Thyroid gland (tissue), 4 donors: ENCODE measurements at regions not wholly inside any gene's neighbourhood (a gene's known extent, or its start where the extent isn't known, plus 50 kb on each side); places are given as distances from the start of the nearest gene placed in this dataset.
"Not testable (repeated sequence)": the region's sequence is repeated elsewhere in the genome, so short reads cannot be mapped to it uniquely, and the experiment has no call there.

Source experiments
- DNase-seq, 2 donors: peaks; one replicate each; pipeline ENCODE4 v3.0.0-alpha.2; 2019
- H3K27ac ChIP-seq, 3 donors: fragments of 200-600 bp; sonication (generic); 1 replicate in 2 of 3; 2 replicates in 1 of 3; pipeline ENCODE4 v1.5.1; 2016 to 2019; ENCODE audit warnings: mild to moderate bottlenecking in 1 of 3, moderate library complexity in 1 of 3
- H3K27me3 ChIP-seq: fragments of 200-600 bp; sonication (generic); one replicate; pipeline ENCODE4 v1.5.1; 2019
- H3K36me3 ChIP-seq, 2 donors: fragments of 200-600 bp; sonication (generic); one replicate each; pipeline ENCODE4 v1.5.1; 2016 to 2019
- H3K4me1 ChIP-seq, 2 donors: fragments of 200-600 bp; sonication (generic); one replicate each; pipeline ENCODE4 v1.5.1; 2017 to 2019
- H3K4me3 ChIP-seq, 3 donors: fragments of 200-600 bp; sonication (generic); replicated peaks in 1 of 3; 1 replicate in 2 of 3; 2 replicates in 1 of 3; pipeline ENCODE4 v1.5.1; 2016; ENCODE audit warnings: mild to moderate bottlenecking in 1 of 3
- H3K9me3 ChIP-seq: fragments of 200-600 bp; sonication (generic); one replicate; pipeline ENCODE4 v1.5.1; 2017
- POLR2A ChIP-seq, 2 donors: fragments of 450-650 bp; IDR thresholded peaks; one replicate each; pipeline ENCODE4 v1.6.1; 2017; ENCODE audit warnings: antibody characterized with exemption in 2 of 2, mild to moderate bottlenecking in 2 of 2, moderate library complexity in 1 of 2
- WGBS, 2 donors: methylation state at CpG; one replicate each; pipeline ENCODE4 v1.1.5; 2017; 5-methylcytosine and 5-hydroxymethylcytosine counted together
- intact Hi-C: fragments of 100-400 bp; cut with DNase I; formaldehyde crosslinking; loops from one replicate; pipeline ENCODE4 v1.15.1; 2023
- TF ChIP-seq, protein P1 (sequence below), 6 experiments: fragments of 200-600 bp in 3 of 6; fragments of 450-650 bp in 3 of 6; sonication (generic) in 3 of 6; IDR thresholded peaks; one replicate each; pipeline ENCODE4 v1.5.1; 2016 to 2019; ENCODE audit warnings: antibody characterized with exemption in 6 of 6, mild to moderate bottlenecking in 2 of 6, inconsistent platforms in 1 of 6, moderate library complexity in 1 of 6

DNA sequence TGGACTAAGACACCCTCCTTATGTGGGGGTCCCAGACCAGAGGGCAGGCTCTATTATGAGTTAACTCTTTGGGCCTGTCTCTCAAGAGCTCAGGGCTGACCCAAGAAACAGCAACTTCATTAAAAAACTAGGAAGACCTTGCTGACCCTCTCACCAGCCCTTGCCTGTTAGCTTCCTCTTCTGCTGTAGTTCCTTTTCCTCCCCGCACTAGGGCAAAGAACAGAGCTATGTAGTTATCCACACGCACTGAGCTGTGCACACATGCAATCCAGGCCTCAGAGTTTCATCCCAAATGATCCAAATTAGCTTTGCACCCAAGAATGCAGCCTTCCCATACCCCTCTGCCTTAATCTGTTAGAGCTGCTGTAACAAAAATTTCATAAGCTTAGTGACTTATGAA lies 539.6 kb upstream of the CADM1 start:
- intact Hi-C loops, result no loop called here
- Histone ChIP-seq H3K27me3 (no peaks in the 10 kb centered on the region), H3K27ac (no peak overlapping the region), H3K4me3 (no peak overlapping the region), H3K9me3 (no peaks in the 10 kb centered on the region), H3K4me1 (no peaks in the 10 kb centered on the region), H3K36me3 (no peaks in the 10 kb centered on the region)
- 71 to 85% methylated on average over 2 of the region's 2 CpGs for WGBS, 2 donors
- DNase-seq, result no peak
- TF ChIP-seq, protein P1, sequence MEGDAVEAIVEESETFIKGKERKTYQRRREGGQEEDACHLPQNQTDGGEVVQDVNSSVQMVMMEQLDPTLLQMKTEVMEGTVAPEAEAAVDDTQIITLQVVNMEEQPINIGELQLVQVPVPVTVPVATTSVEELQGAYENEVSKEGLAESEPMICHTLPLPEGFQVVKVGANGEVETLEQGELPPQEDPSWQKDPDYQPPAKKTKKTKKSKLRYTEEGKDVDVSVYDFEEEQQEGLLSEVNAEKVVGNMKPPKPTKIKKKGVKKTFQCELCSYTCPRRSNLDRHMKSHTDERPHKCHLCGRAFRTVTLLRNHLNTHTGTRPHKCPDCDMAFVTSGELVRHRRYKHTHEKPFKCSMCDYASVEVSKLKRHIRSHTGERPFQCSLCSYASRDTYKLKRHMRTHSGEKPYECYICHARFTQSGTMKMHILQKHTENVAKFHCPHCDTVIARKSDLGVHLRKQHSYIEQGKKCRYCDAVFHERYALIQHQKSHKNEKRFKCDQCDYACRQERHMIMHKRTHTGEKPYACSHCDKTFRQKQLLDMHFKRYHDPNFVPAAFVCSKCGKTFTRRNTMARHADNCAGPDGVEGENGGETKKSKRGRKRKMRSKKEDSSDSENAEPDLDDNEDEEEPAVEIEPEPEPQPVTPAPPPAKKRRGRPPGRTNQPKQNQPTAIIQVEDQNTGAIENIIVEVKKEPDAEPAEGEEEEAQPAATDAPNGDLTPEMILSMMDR (IDR thresholded peaks at IDR 0.05), result no peak
- TF ChIP-seq POLR2A (IDR thresholded peaks at IDR 0.05), result no peak

DNA sequence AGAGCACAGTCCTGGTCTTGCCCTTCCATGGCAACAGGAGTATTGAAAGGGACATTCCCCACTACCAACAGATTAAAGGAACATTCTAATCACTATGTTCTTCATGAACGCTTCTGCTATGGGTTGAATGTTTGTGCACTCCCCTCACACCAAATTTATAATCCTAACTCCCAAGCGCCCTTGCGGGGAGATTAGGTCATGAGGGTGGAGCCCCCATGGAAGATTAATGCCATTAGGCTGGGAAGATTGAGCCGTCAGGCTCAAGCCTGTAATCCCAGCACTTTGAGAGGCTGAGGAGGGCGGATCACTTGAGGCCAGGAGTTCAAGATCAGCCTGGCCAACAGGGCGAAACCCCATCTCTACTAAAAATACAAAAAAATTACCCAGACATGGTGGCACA lies 538.8 kb upstream of the CADM1 start:
- DNase-seq, H3K27ac ChIP-seq, H3K9me3 ChIP-seq, H3K27me3 ChIP-seq, H3K4me1 ChIP-seq, intact Hi-C loops, H3K36me3 ChIP-seq, H3K4me3 ChIP-seq: not testable (repeated sequence)
- WGBS, 2 donors, result 91% methylated on average over 6 of the region's 6 CpGs

DNA sequence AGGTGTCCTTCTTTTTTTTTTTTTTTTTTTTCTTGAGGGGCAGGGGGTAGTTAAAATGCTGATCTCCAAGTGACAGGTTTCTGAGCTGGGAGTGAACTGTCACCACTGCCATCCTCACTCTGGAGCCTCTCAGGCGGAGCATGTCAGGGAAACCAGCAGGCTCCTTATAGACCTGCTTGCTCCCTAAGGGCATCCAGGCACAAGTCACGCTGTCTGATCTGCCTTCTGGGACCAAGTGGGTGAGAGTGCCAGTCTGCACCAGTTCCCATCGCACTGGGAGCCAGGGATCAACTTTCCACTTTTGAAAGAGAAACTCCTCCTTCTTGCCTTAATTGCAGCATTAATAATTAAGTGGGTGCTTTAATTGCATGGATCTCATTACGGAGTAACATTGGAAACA lies 537.9 kb upstream of the CADM1 start:
- no peak for DNase-seq
- WGBS, 2 donors, result 79 to 85% methylated on average over 4 of the region's 4 CpGs
- H3K36me3 ChIP-seq, result no peaks in the 10 kb centered on the region
- no peaks in the 10 kb centered on the region for H3K9me3 ChIP-seq
- H3K27ac ChIP-seq, result no peak overlapping the region
- TF ChIP-seq POLR2A (IDR thresholded peaks at IDR 0.05), result no peak
- TF ChIP-seq, protein P1 (IDR thresholded peaks at IDR 0.05), result no peak
- H3K4me3 ChIP-seq, result no peak overlapping the region
- H3K27me3 ChIP-seq, result no peaks in the 10 kb centered on the region
- no peaks in the 10 kb centered on the region for H3K4me1 ChIP-seq
- intact Hi-C loops, result no loop called here

DNA sequence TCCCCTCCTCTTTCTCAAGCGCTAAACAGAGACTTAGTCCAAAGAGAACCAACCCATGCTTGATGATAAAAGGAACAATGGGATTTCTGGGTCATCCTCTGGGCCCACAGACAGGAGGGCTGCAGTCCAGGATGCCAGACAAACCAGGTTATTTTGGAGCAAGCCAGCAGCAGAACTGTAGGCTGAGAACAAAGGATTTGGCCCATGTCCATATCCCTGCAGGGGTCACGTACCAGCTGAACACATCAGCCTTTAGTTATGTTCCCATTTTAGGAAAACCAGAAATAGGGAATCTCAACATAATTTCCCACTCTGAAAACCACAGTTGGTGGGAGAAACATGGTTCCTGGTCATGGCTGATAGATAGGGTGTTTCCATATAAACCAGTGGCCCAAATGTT lies 533.6 kb upstream of the CADM1 start:
- 69 to 71% methylated on average over 2 of the region's 2 CpGs for WGBS, 2 donors
- intact Hi-C loops, result no loop called here
- Histone ChIP-seq H3K4me1 (no peaks in the 10 kb centered on the region), H3K36me3 (no peaks in the 10 kb centered on the region), H3K9me3 (no peaks in the 10 kb centered on the region), H3K27me3 (no peaks in the 10 kb centered on the region), H3K4me3 (no peak overlapping the region), H3K27ac (no peak overlapping the region)
- DNase-seq, result no peak
- TF ChIP-seq, protein P1 (IDR thresholded peaks at IDR 0.05), result no peak
- no peak for TF ChIP-seq POLR2A (IDR thresholded peaks at IDR 0.05)

DNA sequence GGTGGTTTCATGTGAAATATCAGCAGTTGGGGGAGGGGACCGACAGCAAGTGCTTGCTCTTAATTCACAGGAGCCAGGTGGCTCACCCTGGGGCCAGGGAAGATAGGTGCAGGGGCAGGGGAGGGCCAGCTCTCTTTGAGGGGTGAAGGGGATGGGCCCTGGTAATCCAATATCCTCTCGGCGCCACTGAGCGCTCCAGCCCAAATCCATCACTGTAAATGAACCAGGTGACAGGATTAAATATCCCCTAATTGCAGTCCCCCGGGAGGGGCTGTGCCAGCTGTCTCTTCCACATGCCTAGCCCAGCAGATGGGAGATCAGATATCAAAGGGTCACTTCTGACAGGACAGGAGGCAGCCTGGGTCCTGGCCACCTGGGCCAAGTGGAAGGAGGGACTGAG lies 531.8 kb upstream of the CADM1 start:
- WGBS, 2 donors, result 69 to 78% methylated on average over 5 of the region's 5 CpGs
- TF ChIP-seq, protein P1 (IDR thresholded peaks at IDR 0.05), result no peak
- TF ChIP-seq POLR2A (IDR thresholded peaks at IDR 0.05), result no peak

DNA sequence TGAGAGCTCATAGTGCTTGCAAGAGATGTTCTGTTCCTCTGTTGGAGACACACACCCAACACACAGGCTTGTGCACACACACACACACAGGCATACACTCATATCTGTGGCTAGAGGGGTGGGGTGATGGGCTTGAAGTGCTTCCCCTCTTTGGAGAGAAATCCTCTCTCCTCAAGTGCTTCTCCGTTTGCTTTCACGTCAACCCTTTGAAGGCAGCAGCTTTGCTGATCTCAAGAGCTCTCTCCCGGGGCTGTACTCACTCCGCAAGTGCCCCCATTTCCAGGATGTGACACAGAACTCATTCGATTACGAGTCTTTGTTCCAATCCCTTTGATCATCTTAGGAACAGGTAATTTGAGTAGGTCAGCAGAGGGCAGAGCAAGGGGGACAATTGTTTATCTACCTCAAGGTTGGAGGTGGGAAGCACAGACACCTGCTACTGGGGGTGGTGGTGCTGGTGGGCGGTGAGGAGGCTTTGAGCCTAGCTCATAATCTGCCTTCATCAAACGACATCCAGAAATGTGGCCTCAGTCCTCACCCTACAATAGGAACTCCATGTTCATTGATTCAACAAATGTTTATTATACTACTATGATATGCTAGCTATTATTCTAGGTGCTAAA lies 529.8 kb upstream of the CADM1 start:
- Histone ChIP-seq H3K27ac (no peak overlapping the region), H3K27me3 (no peaks in the 10 kb centered on the region), H3K4me1 (no peaks in the 10 kb centered on the region), H3K9me3 (no peaks in the 10 kb centered on the region), H3K4me3 (no peak overlapping the region), H3K36me3 (no peaks in the 10 kb centered on the region)
- DNase-seq, result peak in 1 of 2 donors; percentile 8
- intact Hi-C loops, result no loop called here
- no peak for TF ChIP-seq POLR2A (IDR thresholded peaks at IDR 0.05)
- TF ChIP-seq, protein P1 (IDR thresholded peaks at IDR 0.05), result no peak
- 24 to 27% methylated on average over 8 of the region's 8 CpGs for WGBS, 2 donors

More for the DNA sequence above, 531.8 kb upstream of the CADM1 start:
- Histone ChIP-seq H3K4me1 (no peaks in the 10 kb centered on the region), H3K9me3 (no peaks in the 10 kb centered on the region), H3K4me3 (no peak overlapping the region), H3K27me3 (no peaks in the 10 kb centered on the region), H3K27ac (no peak overlapping the region), H3K36me3 (no peaks in the 10 kb centered on the region)
- intact Hi-C loops, result no loop called here
- DNase-seq, result no peak
